Pancreas (tissue), 10 donors: ENCODE measurements at regions not wholly inside any gene's neighbourhood (a gene's known extent, or its start where the extent isn't known, plus 50 kb on each side); places are given as distances from the start of the nearest gene placed in this dataset.

Source experiments
- ATAC-seq, 4 donors: fragments of 200-7000 bp; cut with Tn5 transposase; one replicate each; pipeline versions ENCODE4 v1.8.0 to v1.9.1; 2020; ENCODE audit warnings: mild to moderate bottlenecking in 4 of 4, moderate library complexity in 4 of 4
- DNase-seq, 6 donors: peaks; one replicate each; pipeline ENCODE4 v3.0.0-alpha.2; 2020
- FAIRE-seq: peaks from 2 replicates; lab custom pipeline; 2012; peaks lifted over from hg19 to GRCh38; lab: Jason Lieb, UNC
- H3K27ac ChIP-seq, 4 donors: fragments of 200-600 bp; sonication (generic); 1 replicate in 3 of 4; 2 replicates in 1 of 4; pipeline versions ENCODE4 v1.5.0 to v1.8.0; 2020
- H3K27me3 ChIP-seq, 4 donors: fragments of 200-600 bp; one replicate each; pipeline ENCODE4 v1.8.0; 2021
- H3K36me3 ChIP-seq, 3 donors: fragments of 200-600 bp; sonication (generic) in 1 of 3; one replicate each; pipeline versions ENCODE4 v1.5.0 to v1.8.0; 2020 to 2021
- H3K4me1 ChIP-seq, 3 donors: fragments of 200-600 bp; one replicate each; pipeline ENCODE4 v1.8.0; 2021
- H3K4me3 ChIP-seq, 4 donors: fragments of 200-600 bp; sonication (generic) in 2 of 4; one replicate each; pipeline versions ENCODE4 v1.5.0 to v1.8.0; 2020 to 2021
- H3K9me3 ChIP-seq, 4 donors: fragments of 200-600 bp; one replicate each; pipeline ENCODE4 v1.8.0; 2021
- WGBS, 2 donors: extraction: QIAGEN DNeasy Blood & Tissue Kit; methylation state at CpG; one replicate each; pipeline ENCODE4 v1.1.7; 2013; 5-methylcytosine and 5-hydroxymethylcytosine counted together
- intact Hi-C, 3 donors: fragments of 100-400 bp; cut with DNase I; formaldehyde crosslinking; loops; one replicate each; pipeline versions ENCODE4 v1.11.1 to v1.14.2; 2022
- TF ChIP-seq, protein P1 (sequence below), 4 donors: fragments of 200-600 bp; sonication (generic) in 3 of 4; IDR thresholded peaks; one replicate each; pipeline versions ENCODE4 v1.5.0 to v1.8.0; 2021; ENCODE audit warnings: antibody characterized with exemption in 4 of 4
- donor health status: healthy with polysubstance abuse.
- donor health status: DM: no; HTN: no; CAD: no; lungs with moderate emphysema.
- donor health status: DM: no; HTN: no; CAD: no.
- donor health status: control.
- donor health status: control.
- donor health status: Bipolar disorder and iron deficiency.
- donor health status: DM: yes; HTN: yes; CAD: no.
- donor health status: DM: no; HTN: no; CAD: no.
- donor health status: DM: no; HTN: no; CAD: no.
- donor health status: DM: yes; HTN: yes; CAD: no.

DNA sequence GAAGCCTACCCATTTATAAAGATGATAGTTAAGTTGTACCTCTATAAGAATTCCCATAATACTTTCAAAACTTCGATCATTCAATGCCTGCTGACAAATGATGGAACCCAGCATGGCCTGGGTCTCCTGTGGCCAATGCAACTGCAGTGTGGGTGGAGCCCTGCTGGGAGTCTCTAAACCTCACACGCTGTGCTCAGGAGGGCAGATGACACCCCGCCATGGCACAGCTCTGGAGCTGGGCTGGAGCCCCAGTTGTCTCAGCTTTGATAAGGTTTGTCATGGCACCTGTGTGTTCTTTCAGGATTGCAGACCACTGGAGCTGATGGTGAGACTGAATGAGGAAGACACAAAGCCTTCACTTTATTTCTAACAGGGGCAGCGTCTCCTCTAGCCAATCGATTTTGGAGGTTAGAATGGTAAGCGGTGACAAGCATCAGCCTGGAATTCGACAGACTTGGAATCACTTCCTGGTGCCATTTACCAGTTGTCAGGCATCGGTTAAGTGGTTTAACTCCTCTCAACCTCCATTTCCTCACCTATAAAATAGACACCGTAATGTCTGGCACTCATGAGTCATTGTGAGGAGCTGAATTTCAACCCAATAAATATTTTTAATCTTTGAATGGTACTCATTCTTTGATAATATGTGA lies 383.6 kb upstream of the SALL3 start:
- FAIRE-seq: no peak
- no peaks in the 10 kb centered on the region for H3K4me1 ChIP-seq
- no peaks in the 10 kb centered on the region for H3K9me3 ChIP-seq
- ATAC-seq: no peak
- peaks cover 0 to 2% (median 0%) of the 10 kb centered on the region in 4 donors for H3K27me3 ChIP-seq
- no peaks in the 10 kb centered on the region for H3K36me3 ChIP-seq
- H3K4me3 ChIP-seq: no peak overlapping the region
- intact Hi-C loops: no loop called here
- no peak for DNase-seq
- no peak overlapping the region for H3K27ac ChIP-seq
- TF ChIP-seq, protein P1, sequence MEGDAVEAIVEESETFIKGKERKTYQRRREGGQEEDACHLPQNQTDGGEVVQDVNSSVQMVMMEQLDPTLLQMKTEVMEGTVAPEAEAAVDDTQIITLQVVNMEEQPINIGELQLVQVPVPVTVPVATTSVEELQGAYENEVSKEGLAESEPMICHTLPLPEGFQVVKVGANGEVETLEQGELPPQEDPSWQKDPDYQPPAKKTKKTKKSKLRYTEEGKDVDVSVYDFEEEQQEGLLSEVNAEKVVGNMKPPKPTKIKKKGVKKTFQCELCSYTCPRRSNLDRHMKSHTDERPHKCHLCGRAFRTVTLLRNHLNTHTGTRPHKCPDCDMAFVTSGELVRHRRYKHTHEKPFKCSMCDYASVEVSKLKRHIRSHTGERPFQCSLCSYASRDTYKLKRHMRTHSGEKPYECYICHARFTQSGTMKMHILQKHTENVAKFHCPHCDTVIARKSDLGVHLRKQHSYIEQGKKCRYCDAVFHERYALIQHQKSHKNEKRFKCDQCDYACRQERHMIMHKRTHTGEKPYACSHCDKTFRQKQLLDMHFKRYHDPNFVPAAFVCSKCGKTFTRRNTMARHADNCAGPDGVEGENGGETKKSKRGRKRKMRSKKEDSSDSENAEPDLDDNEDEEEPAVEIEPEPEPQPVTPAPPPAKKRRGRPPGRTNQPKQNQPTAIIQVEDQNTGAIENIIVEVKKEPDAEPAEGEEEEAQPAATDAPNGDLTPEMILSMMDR (IDR thresholded peaks at IDR 0.05): no peak
- 58 to 60% methylated on average over 9 of the region's 9 CpGs for WGBS, 2 donors

- no peak for DNase-seq
- Histone ChIP-seq H3K36me3 (no peaks in the 10 kb centered on the region), H3K27ac (no peak overlapping the region), H3K4me1 (no peaks in the 10 kb centered on the region), H3K9me3 (no peaks in the 10 kb centered on the region), H3K27me3 (peaks cover 0 to 2% (median 0%) of the 10 kb centered on the region in 4 donors), H3K4me3 (no peak overlapping the region)
- ATAC-seq: no peak
- FAIRE-seq: no peak
- TF ChIP-seq, protein P1 (IDR thresholded peaks at IDR 0.05): no peak
- intact Hi-C loops: no loop called here
- WGBS, 2 donors: 30 to 34% methylated on average over 8 of the region's 8 CpGs
These were observed 382.7 kb upstream of the SALL3 start for GRCh38 chr18:78596794-78597345.

- H3K9me3 ChIP-seq: no peaks in the 10 kb centered on the region
- H3K36me3 ChIP-seq: no peaks in the 10 kb centered on the region
- 42 to 54% methylated on average over 14 of the region's 14 CpGs for WGBS, 2 donors
- H3K27ac ChIP-seq: no peak overlapping the region
- FAIRE-seq: no peak
- ATAC-seq: no peak
- H3K4me3 ChIP-seq: no peak overlapping the region
- TF ChIP-seq, protein P1 (IDR thresholded peaks at IDR 0.05): no peak
- DNase-seq: no peak
- H3K27me3 ChIP-seq: no peaks in the 10 kb centered on the region
- no peaks in the 10 kb centered on the region for H3K4me1 ChIP-seq
- intact Hi-C loops: no loop called here
These were observed 378.3 kb upstream of the SALL3 start for GRCh38 chr18:78601349-78601748.

DNA sequence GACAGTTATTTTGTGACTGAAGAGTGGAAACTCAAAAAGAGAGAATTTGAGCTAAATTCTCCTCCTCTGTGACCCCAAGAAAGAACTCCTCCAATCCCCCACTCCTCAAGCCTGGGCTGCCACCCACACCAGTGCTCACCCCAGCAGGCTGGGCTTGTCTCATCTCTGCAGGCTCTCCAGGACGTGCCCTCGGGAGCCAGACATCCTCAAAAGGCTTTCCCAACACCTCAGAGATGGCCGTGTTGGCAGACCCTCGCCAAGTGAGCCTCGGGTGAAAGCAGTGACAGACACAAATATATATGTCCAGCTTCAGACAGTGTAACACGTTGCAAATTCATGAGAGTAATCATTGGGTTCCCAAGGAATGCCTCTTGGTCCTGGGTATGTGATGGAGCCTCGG lies 377.7 kb upstream of the SALL3 start:
- TF ChIP-seq, protein P1 (IDR thresholded peaks at IDR 0.05): no peak
- H3K4me3 ChIP-seq: no peak overlapping the region
- FAIRE-seq: no peak
- H3K27ac ChIP-seq: no peak overlapping the region
- no peaks in the 10 kb centered on the region for H3K27me3 ChIP-seq
- no peaks in the 10 kb centered on the region for H3K9me3 ChIP-seq
- H3K36me3 ChIP-seq: no peaks in the 10 kb centered on the region
- intact Hi-C loops: no loop called here
- ATAC-seq: no peak
- no peak for DNase-seq
- 49 to 64% methylated on average over 7 of the region's 7 CpGs for WGBS, 2 donors
- no peaks in the 10 kb centered on the region for H3K4me1 ChIP-seq

GRCh38 chr18:78602430-78602829 lies 377.2 kb upstream of the SALL3 start:
- Histone ChIP-seq H3K4me1 (no peaks in the 10 kb centered on the region), H3K27me3 (peaks cover 0 to 1% (median 0%) of the 10 kb centered on the region in 4 donors), H3K9me3 (no peaks in the 10 kb centered on the region), H3K36me3 (no peaks in the 10 kb centered on the region), H3K27ac (no peak overlapping the region), H3K4me3 (no peak overlapping the region)
- 64 to 71% methylated on average over 12 of the region's 12 CpGs for WGBS, 2 donors
- ATAC-seq: no peak
- intact Hi-C loops: no loop called here
- DNase-seq: no peak
- no peak for FAIRE-seq
- TF ChIP-seq, protein P1 (IDR thresholded peaks at IDR 0.05): no peak
